PFSK-1 (cell line): ENCODE measurements at regions not wholly inside any gene's neighbourhood (a gene's known extent, or its start where the extent isn't known, plus 50 kb on each side); places are given as distances from the start of the nearest gene placed in this dataset.

Source experiments
- FOXP2 ChIP-seq: optimal IDR thresholded peaks from 2 replicates; pipeline ENCODE3; 2011; ENCODE audit warnings: borderline replicate concordance, control low read depth, inconsistent platforms; ENCODE audit not compliant: insufficient read depth; ENCODE audit errors: extremely low read length, extremely low read depth
- POLR2AphosphoS5 ChIP-seq: IDR thresholded peaks from 2 replicates; pipeline ENCODE4 v1.6.1; 2012; ENCODE audit warnings: low read depth, mild to moderate bottlenecking, control low read depth, low read length, moderate library complexity
- REST ChIP-seq, 2 experiments: IDR thresholded peaks; 2 replicates each; pipeline versions ENCODE4 v1.6.1 to v1.8.0; 2011 to 2012; ENCODE audit warnings: low read depth in 2 of 2, low read length in 2 of 2, control low read depth in 1 of 2, inconsistent platforms in 1 of 2, mild to moderate bottlenecking in 1 of 2, moderate library complexity in 1 of 2; ENCODE audit not compliant: insufficient read depth in 1 of 2
- SIN3A ChIP-seq: IDR thresholded peaks from 2 replicates; pipeline ENCODE4 v1.6.1; 2012; ENCODE audit warnings: mild to moderate bottlenecking, low read length, moderate library complexity, borderline replicate concordance; ENCODE audit not compliant: insufficient read depth
- TAF1 ChIP-seq: IDR thresholded peaks from 2 replicates; pipeline ENCODE4 v1.6.1; 2012; ENCODE audit warnings: low read length, control low read depth, borderline replicate concordance; ENCODE audit not compliant: insufficient read depth

GRCh38 chr6:114524081-114524480, 181.3 kb upstream of the HS3ST5 start:
- TF ChIP-seq FOXP2 (no peak), POLR2AphosphoS5 (no peak), SIN3A (no peak), TAF1 (no peak), REST (IDR thresholded peaks at IDR 0.05; ENCODE audit: insufficient read depth in 1 of 2, low read depth in 2 of 2, low read length in 2 of 2) (no peak)

DNA sequence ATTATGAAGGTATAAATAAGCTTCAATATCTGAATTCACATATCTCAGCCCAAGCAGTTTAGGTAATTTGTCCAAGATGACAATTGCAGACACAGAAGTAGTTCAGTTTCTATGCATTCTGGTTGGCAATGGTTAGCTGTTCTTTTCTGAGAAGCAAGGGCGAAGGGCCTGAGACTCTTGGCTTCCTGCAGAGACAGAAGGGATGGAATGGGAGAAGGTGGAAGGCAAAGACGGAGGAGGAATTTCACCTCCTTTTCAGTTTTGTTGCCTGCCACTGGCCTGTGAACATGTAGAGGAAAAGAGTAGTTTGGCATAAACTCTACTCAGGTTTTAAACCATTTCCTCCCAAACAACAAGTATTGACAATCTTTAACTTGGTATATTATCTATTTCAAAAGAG, 180.7 kb upstream of the HS3ST5 start:
- TF ChIP-seq POLR2AphosphoS5, result no peak
- TF ChIP-seq SIN3A, result no peak
- TF ChIP-seq REST (IDR thresholded peaks at IDR 0.05; ENCODE audit: insufficient read depth in 1 of 2, low read depth in 2 of 2, low read length in 2 of 2), result no peak
- no peak for TF ChIP-seq TAF1
- no peak for TF ChIP-seq FOXP2

- TF ChIP-seq TAF1, result no peak
- no peak for TF ChIP-seq POLR2AphosphoS5
- TF ChIP-seq SIN3A, result no peak
- no peak for TF ChIP-seq REST (IDR thresholded peaks at IDR 0.05; ENCODE audit: insufficient read depth in 1 of 2, low read depth in 2 of 2, low read length in 2 of 2)
- TF ChIP-seq FOXP2, result no peak
Observed at GRCh38 chr6:114521926-114522325, 179.1 kb upstream of the HS3ST5 start.

- no peak for TF ChIP-seq SIN3A
- TF ChIP-seq REST (IDR thresholded peaks at IDR 0.05; ENCODE audit: insufficient read depth in 1 of 2, low read depth in 2 of 2, low read length in 2 of 2), result no peak
- no peak for TF ChIP-seq FOXP2
- TF ChIP-seq POLR2AphosphoS5, result no peak
- no peak for TF ChIP-seq TAF1
Observed at GRCh38 chr6:114520976-114521375, 178.2 kb upstream of the HS3ST5 start.

DNA sequence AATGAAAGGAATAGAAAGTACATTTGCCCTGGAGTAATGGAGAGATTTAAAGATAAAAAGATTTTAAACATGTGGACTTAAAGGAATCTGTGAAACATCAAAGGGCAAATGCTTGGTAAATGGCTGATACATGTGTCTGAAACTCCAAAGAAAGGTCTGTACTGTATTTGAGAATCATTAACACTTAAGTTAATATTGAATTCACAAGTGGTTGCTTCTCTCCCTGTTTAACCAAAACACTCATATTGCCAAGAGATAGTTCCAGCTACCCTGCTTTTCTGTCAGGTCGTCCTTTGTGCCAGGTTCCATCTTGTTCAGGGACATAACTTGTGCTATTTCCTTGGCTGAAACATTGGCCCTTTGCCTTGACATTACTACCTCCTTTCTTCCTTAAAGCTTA, 171.3 kb upstream of the HS3ST5 start:
- TF ChIP-seq TAF1 (no peak), SIN3A (no peak), POLR2AphosphoS5 (no peak), FOXP2 (no peak), REST (IDR thresholded peaks at IDR 0.05; ENCODE audit: insufficient read depth in 1 of 2, low read depth in 2 of 2, low read length in 2 of 2) (no peak)
